Activated T-helper 2 cell treated with anti-CD3 and anti-CD28 coated beads, Interferon-gamma antibody, Interleukin-2, Interleukin-4, amounts not matched to agents 10 μg/mL and 5 μg/mL and 100 μg/mL, durations not matched to agents 14 hours and 24 hours and 36 hours (primary cell): ENCODE measurements at regions not wholly inside any gene's neighbourhood (a gene's known extent, or its start where the extent isn't known, plus 50 kb on each side); places are given as distances from the start of the nearest gene placed in this dataset.
"Not testable (repeated sequence)": the region's sequence is repeated elsewhere in the genome, so short reads cannot be mapped to it uniquely, and the experiment has no call there.

Source experiments
- DNase-seq: peaks from one replicate; pipeline ENCODE4 v3.0.0; 2021; ENCODE audit warnings: low spot score
- H3K27ac Mint-ChIP-seq: one replicate; pipeline ENCODE4 v1.8.0; 2021; ENCODE audit warnings: mixed read lengths
- H3K27me3 Mint-ChIP-seq: one replicate; pipeline ENCODE4 v1.8.0; 2021; ENCODE audit warnings: low read depth, mixed read lengths
- H3K36me3 Mint-ChIP-seq: one replicate; pipeline ENCODE4 v1.8.0; 2021; ENCODE audit warnings: low read depth, mixed read lengths
- H3K4me1 Mint-ChIP-seq: one replicate; pipeline ENCODE4 v1.8.0; 2021; ENCODE audit warnings: low read depth, mixed read lengths
- H3K4me3 Mint-ChIP-seq: one replicate; pipeline ENCODE4 v1.8.0; 2021; ENCODE audit warnings: low read depth, mild to moderate bottlenecking, moderate library complexity, mixed read lengths
- H3K9me3 Mint-ChIP-seq: one replicate; pipeline ENCODE4 v1.8.0; 2021; ENCODE audit warnings: mixed read lengths
- intact Hi-C: fragments of 100-400 bp; cut with micrococcal nuclease; formaldehyde crosslinking; loops from one replicate; pipeline ENCODE4 v1.15.1; 2023

DNA sequence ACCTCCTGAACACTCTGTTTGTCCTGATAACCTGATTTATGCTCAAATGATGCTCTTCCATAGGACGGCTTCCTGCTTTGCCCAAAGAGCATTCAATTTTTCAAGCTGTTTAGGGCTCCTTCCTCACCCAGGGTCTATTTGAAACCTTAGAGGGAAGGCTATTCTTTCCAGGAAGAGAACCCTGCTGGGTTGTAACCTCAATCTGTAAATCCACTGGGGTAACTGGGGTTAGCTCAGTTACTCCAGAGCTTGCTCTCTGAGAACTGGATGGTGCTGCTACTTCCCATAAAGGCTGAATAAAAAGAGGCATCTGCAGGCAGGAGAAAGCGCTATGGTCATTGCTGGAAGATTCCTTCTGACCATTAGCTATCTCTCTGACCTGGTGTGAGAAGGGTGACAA is 169.9 kb upstream of the ZNF322 start:
- H3K9me3 Mint-ChIP-seq, intact Hi-C loops, H3K4me1 Mint-ChIP-seq: not testable (repeated sequence)

DNA sequence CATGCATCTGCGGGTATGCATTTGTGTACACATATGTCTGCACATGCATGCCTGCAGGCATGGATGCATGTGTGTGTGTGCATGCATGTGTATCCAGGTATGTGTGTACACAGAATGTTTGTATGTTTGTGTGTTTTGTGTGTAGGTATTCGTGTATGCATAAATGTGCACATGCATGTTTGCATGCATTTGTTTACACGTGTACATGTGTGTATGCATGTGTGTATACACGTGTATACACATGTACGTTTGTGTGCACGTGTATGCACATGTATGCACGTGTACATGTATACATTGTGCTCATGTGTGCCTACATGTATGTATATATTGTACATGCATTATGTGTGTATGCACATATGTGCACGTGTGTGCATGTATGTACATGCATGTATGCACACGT is 171.4 kb upstream of the ZNF322 start:
- H3K27ac Mint-ChIP-seq, H3K27me3 Mint-ChIP-seq, intact Hi-C loops, DNase-seq, H3K9me3 Mint-ChIP-seq, H3K4me3 Mint-ChIP-seq, H3K4me1 Mint-ChIP-seq, H3K36me3 Mint-ChIP-seq: not testable (repeated sequence)

More for the DNA sequence above, 169.9 kb upstream of the ZNF322 start:
- not testable (repeated sequence) for H3K27me3 Mint-ChIP-seq, H3K4me3 Mint-ChIP-seq, DNase-seq, H3K27ac Mint-ChIP-seq, H3K36me3 Mint-ChIP-seq

DNA sequence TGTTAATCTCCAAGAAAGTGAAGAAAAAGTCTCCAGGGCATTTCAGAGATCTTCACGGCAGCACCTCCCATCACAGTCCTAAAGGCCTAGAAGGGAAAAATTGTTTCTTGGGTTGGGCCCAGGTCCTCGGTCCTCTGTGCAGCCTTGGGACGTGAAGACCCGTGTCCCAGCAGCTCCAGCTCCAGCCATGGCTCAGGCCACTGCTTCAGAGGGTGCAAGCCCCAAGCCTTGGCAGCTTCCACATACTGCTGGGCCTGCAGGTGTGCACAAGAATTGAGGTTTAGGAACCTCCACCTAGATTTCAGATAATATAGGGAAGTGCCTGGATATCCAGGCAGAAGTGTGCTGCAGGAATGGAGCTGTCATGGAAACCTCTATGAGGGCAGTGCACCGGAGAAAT is 176.2 kb upstream of the ZNF322 start:
- DNase-seq, H3K27ac Mint-ChIP-seq, H3K4me3 Mint-ChIP-seq, H3K9me3 Mint-ChIP-seq, intact Hi-C loops, H3K27me3 Mint-ChIP-seq, H3K36me3 Mint-ChIP-seq, H3K4me1 Mint-ChIP-seq: not testable (repeated sequence)

DNA sequence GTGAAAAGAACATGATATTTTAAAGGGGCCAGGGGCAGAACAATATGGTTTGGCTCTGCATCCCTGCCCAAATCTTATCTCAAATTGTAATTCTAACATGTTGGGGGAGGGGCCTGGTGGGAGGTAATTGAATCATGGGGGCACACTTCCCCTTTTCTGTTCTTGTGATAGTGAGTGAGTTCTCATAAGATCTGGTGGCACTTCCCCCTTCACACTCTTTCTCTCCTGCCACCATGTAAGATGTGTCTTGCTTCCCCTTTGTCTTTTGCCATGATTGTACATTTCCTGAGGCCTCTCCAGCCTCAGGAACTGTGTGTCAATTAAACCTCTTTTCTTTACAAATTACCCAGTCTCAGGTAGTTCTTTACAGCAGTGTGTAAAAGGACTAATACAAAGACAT is 177.1 kb upstream of the ZNF322 start:
- H3K27me3 Mint-ChIP-seq, H3K27ac Mint-ChIP-seq, intact Hi-C loops, H3K4me1 Mint-ChIP-seq, DNase-seq, H3K4me3 Mint-ChIP-seq, H3K9me3 Mint-ChIP-seq, H3K36me3 Mint-ChIP-seq: not testable (repeated sequence)

DNA sequence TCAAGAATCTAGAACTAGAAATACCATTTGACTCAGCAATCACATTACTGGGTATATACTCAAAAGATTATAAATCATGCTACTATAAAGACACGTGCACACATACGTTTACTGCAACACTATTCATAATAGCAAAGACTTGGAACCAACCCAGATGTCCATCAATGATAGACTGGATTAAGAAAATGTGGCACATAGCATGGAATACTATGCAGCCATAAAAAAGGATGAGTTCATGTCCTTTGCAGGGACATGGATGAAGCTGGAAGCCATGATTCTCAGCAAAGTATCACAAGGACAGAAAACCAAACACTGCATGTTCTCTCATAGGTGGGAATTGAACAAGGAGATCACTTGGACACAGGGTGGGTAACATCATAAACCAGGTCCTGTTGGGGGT is 185.3 kb upstream of the ZNF322 start:
- intact Hi-C loops, H3K27ac Mint-ChIP-seq, H3K9me3 Mint-ChIP-seq, H3K4me1 Mint-ChIP-seq, DNase-seq, H3K36me3 Mint-ChIP-seq, H3K4me3 Mint-ChIP-seq, H3K27me3 Mint-ChIP-seq: not testable (repeated sequence)

DNA sequence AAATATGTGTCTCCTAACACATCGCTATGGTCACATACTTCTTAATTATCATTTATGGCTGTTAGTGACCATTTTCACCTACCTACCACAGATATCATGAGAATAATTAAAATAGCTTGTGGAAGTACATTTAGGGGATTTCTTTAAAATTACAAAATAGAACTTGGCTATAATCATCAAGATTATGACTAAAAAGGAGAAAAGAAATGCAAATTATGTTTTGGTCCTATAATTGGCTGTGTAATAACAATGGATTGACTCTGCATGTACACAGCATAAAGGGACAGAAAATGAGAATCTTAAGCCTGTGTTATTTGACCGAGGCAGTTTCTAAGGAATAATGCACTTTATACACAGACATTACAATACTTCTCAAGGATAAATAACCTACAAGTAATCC is 197.7 kb upstream of the ZNF322 start:
- H3K4me1 Mint-ChIP-seq, intact Hi-C loops, H3K27ac Mint-ChIP-seq, H3K9me3 Mint-ChIP-seq, DNase-seq, H3K27me3 Mint-ChIP-seq, H3K36me3 Mint-ChIP-seq, H3K4me3 Mint-ChIP-seq: not testable (repeated sequence)

DNA sequence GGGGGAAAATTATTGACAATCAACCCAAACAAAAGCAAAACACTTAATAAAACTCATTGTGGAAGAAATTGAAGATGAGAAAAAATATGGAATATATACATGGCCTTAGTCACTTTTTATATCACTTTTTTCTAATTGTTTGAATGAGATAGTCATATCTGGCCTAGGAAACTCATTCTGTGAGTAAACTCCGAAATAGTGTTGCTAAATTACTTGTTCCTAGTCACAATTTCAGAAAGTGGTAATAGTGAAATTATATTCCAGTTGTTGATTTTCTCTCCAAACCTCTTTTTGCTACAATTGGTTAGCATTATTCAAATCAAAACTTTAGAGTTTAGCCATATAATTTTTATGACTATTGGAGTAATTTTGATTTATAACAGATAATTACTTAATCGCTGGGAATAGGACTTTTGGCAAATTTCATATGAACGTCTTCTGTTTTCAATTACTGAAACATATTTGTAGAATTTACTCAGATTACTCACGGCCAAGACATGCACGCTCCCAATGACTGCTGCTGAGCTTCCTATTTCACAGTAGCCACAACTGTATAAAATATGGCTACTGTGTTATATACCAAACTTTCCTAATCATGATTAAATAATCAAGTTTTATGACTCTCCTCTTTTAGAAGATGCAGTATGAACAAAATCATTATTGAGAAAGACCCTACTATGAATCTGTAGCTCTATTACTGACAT is 199.7 kb upstream of the ZNF322 start:
- H3K27me3 Mint-ChIP-seq, DNase-seq, H3K36me3 Mint-ChIP-seq, intact Hi-C loops, H3K9me3 Mint-ChIP-seq, H3K4me1 Mint-ChIP-seq, H3K27ac Mint-ChIP-seq, H3K4me3 Mint-ChIP-seq: not testable (repeated sequence)

DNA sequence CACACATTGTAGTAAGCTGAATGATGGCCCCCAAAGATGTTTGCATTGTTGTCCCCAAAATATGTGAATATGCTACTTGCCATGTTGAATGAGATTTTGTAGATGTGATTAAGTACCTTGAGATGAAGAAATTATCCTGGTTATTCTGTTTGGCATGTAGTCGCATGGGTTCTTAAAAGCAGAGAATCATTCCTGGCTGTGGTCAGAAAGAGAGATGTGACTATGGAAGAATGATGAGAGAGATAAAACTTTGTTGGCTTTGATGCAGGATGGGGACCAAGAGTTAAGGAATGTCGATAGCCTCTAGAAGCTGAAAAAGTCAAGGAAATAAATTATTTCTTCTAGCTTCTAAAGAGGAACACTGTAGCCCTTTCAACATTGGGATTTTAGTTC is 200.2 kb upstream of the ZNF322 start:
- DNase-seq, H3K4me3 Mint-ChIP-seq, H3K27ac Mint-ChIP-seq, intact Hi-C loops, H3K27me3 Mint-ChIP-seq, H3K36me3 Mint-ChIP-seq, H3K4me1 Mint-ChIP-seq, H3K9me3 Mint-ChIP-seq: not testable (repeated sequence)

DNA sequence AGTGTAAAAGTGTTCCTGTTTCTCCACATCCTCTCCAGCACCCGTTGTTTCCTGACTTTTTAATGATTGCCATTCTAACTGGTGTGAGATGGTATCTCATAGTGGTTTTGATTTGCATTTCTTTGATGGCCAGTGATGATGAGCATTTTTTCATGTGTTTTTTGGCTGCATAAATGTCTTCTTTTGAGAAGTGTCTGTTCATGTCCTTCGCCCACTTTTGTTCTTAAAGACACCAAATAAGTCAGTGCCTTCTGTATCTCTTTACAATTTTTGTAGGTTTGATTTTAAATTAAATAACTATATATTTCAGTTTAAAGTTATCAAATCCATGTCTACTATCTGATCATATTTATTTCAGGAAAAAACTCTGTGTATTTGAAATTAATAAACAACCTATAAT is 202.4 kb upstream of the ZNF322 start:
- H3K27me3 Mint-ChIP-seq, H3K4me3 Mint-ChIP-seq, intact Hi-C loops, DNase-seq, H3K36me3 Mint-ChIP-seq, H3K9me3 Mint-ChIP-seq, H3K4me1 Mint-ChIP-seq, H3K27ac Mint-ChIP-seq: not testable (repeated sequence)

DNA sequence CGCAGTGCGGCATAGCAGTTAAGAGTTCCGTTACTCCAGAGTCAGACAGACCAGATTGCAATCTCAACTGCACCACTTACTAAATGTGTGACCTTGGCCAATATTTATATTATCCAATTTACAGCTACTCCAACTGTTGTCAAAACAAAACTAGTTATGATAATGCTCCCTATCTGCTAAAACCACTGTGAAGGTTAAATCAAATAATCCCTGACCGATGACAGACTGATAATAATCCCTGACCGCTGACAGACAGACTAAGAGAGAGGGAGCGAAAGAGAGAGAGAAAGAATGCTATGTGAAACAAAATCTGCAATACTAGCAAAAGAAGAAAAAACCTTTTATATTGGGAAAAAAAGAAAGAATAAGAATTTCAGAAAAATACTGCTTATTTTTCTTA is 204.1 kb upstream of the ZNF322 start:
- H3K9me3 Mint-ChIP-seq, intact Hi-C loops: not testable (repeated sequence)

DNA sequence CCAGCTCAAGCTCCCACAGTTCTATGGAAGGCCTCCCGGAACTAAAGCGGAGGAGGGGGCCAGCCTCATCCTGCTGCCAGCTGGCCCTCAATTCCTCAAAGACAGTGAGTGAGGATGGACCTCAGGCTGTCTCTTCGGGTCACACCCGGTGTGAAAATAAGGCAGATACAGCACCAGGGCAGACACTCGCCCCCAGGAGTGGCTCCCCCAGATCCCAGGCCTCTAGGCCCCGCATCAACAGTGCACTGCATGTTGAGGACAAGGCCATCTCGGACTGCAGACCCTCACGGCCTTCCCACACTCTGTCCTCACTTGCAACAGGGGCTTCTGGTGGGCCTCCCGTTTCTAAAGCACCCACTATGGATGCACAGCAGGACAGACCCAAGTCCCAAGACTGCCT is 239.2 kb upstream of the ZNF322 start:
- intact Hi-C loops, H3K4me1 Mint-ChIP-seq, H3K27me3 Mint-ChIP-seq, H3K27ac Mint-ChIP-seq, H3K9me3 Mint-ChIP-seq, H3K4me3 Mint-ChIP-seq, H3K36me3 Mint-ChIP-seq, DNase-seq: not testable (repeated sequence)

More for the DNA sequence above, 204.1 kb upstream of the ZNF322 start:
- not testable (repeated sequence) for DNase-seq, H3K4me1 Mint-ChIP-seq, H3K36me3 Mint-ChIP-seq, H3K4me3 Mint-ChIP-seq, H3K27ac Mint-ChIP-seq, H3K27me3 Mint-ChIP-seq

DNA sequence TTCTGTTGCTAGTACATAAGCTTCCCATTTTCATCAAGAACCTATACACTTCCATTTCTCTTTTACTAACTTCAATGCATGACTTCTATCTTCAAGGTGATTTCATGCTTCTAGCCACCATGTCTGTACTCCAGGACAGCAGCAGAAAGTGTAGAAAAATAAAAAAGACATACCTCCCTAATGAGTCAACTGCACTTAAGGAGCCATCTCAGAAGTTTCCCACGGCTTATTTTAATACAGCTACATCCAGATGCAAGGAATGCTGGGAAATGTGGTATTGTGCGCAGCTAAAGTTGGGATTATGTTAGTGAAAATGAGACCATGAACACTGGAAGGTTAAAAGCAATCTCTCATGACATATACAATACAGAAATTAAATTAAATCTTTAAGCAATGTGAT is 264.7 kb upstream of the ZNF322 start:
- DNase-seq, intact Hi-C loops, H3K9me3 Mint-ChIP-seq, H3K27ac Mint-ChIP-seq, H3K4me1 Mint-ChIP-seq, H3K36me3 Mint-ChIP-seq, H3K27me3 Mint-ChIP-seq, H3K4me3 Mint-ChIP-seq: not testable (repeated sequence)

DNA sequence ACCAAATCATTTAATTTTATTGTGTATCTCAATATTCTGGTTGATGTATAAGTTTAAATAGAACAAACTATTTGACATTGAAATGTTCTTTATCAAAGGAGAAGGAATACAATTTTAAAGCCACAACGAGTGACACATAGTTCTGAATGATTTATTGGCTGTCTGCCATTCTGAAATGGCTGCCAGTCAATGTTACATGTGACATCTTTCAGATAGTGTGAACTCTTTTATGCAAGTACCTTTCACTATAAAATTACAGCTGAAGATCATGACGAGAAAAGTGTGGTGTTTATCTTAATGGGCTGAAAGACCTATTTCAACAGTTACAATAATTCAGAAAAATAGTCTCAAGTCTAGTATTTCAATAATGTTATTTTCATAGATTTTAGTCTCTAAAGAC is 268.6 kb upstream of the ZNF322 start:
- H3K4me1 Mint-ChIP-seq, intact Hi-C loops, H3K4me3 Mint-ChIP-seq: not testable (repeated sequence)

DNA sequence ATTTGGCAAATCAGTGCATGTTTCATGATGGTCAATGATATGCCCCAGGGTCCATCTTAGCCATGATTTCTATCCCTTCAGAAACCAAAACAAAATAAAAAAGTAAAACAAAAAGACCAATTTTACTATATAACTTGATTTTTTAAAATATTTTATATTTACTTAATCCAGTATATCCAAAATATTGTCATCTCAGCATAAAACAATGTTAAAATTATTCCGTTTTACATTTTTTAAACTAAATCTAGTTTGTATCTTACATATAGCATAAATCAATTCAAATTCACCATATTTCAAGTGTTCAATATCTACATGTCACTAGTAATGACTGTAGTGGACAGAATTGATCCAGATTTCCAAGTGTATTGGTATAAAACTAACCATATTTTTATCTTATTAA is 277.7 kb upstream of the ZNF322 start:
- H3K4me3 Mint-ChIP-seq, DNase-seq, H3K4me1 Mint-ChIP-seq, H3K27ac Mint-ChIP-seq, intact Hi-C loops, H3K9me3 Mint-ChIP-seq, H3K36me3 Mint-ChIP-seq, H3K27me3 Mint-ChIP-seq: not testable (repeated sequence)

More for the DNA sequence above, 268.6 kb upstream of the ZNF322 start:
- not testable (repeated sequence) for H3K27me3 Mint-ChIP-seq, H3K27ac Mint-ChIP-seq, DNase-seq, H3K9me3 Mint-ChIP-seq, H3K36me3 Mint-ChIP-seq
